HG03066 (cell line): ENCODE measurements at regions not wholly inside any gene's neighbourhood (a gene's known extent, or its start where the extent isn't known, plus 50 kb on each side); places are given as distances from the start of the nearest gene placed in this dataset.

Experiments
- ATAC-seq: cut with Tn5 transposase; IDR thresholded peaks from one replicate; pipeline ENCODE4 v1.9.1; 2021; ENCODE audit warnings: low read depth; ENCODE audit not compliant: unreplicated experiment

DNA sequence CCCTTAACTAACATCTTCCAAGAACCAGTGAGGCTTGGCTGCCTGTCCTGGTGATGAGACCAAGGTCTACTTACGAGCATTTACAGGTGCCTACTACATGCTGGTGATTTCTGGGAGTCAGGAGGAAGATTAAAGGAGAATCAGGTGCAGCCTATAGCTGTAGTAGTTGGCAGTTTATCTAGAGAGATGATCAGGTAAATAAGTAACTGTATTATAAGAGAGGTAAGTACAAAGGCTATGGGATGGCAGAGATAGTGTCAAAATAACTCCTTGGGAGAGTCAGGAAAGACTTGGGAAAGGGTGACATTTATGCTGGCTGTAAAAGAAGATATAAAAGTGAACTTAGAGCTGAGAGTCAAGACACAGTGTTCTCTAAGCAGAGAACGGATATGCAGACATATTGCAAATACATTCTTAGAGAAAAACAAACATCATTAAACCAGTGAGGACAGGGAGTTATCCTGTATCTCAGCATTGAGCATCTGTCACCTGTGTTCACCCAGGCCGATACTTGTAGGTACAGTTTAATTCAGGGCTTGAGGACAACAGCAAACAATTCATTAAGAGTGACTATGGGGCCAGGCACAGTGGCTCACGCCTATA, 49.7 kb upstream of the ACP3 start:
- ATAC-seq, result no peak
